Fibroblast of skin of right quadriceps (primary cell): ENCODE measurements at regions not wholly inside any gene's neighbourhood (a gene's known extent, or its start where the extent isn't known, plus 50 kb on each side); places are given as distances from the start of the nearest gene placed in this dataset.

Experiments
- DNase-seq: peaks from one replicate; pipeline ENCODE4 v3.0.0-alpha.2; 2013

DNA sequence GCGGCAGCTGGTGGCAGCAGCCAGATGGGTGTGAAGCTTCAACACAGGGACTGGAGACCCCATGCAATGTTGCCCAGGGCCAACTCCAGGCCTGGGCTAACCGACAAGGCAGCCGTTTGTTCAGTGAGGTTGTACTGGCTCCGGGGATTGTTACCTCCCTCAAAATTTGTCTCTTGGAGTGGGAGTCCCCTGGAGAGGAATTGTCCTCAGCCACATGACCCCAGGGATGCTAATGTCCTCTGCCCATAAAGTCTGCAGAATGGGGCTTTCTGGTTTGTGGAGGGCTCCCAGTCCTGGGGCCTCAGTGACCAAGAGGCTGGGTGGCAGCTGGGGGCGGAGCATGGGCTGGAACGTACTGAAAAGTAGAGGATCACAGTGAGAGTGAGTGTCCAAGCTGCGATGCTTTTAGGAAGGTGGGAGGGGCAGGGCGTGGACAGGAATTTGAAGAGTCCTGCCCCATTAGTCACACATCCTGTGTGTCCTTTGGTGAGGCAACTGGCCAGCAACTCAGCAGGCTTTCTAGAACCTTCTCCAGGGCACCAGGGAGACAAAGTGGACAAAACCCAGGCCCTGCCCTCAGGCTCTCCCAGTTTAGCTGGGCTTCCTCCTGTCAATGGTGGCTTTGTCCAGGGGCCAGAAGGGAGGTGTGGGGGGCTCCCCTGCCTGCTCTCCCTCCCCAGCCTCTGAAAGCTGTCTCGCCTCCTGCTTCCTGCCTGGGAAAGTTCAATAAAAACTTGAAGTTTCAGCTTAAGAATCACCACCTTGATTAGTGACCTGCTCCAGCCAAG, 114.0 kb downstream of the NSG2 start:
- peak; percentile 27 for DNase-seq

DNA sequence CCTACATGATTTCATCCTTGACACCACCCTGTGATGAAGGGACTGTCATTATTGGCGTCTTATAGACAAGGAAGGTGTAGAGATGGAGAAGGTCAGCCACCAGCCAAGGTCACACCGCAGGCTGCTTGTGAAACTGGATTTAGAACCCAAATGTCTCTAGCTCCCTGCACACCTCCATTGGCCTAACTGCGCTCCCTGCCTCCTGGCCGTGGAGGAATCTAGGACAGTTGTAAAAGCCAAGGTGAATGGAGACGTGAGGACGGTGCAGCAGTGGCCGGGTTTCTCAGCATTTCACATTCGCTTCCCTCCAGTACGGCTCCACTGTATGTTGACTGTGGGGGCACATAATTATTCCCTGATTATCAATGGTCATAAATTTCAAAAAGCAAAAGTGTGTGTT, 119.9 kb downstream of the NSG2 start:
- no peak for DNase-seq

- no peak for DNase-seq
Observed at GRCh38 chr5:174166231-174167079, 120.9 kb downstream of the NSG2 start.

- no peak for DNase-seq
Observed at GRCh38 chr5:174167080-174167910, 121.8 kb downstream of the NSG2 start.

DNA sequence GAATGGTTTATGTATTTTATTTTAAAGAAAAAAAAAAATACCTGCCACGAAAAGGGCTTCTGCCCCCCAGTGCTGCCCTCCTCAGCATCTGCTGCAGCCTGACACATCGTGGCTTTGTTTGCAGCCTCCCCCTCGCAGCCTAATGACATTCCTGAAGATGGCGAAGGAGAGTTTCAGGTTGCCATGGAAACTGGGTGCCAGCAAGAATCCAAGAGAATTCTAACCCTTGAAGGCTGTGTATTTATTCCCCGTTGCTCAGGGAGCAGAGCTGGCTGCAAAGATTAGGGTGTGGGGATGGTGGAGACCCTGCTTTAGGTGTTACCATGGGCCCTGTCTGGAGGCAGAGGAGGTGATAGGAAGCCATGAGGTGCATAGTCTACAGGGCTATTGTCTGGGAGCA, 126.6 kb downstream of the NSG2 start:
- no peak for DNase-seq

DNA sequence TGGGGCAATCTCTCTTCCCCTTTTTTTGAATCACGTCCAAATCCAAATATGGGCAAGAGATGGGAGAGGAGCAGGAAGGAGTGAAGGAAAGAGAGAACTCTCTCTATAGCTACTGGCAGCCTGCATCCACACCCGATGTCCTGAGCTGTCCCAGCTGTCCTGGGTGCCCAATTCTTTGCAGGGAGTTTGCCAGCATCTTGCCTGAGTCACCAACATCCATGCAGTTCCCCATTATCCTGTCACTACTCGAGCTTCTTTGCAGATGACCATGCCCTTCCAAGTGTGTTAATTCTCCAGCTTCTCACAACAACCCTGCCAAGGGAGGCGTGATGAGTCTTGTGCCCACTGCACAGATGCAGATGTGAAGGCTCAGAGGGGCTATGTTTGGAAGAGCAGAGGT, 127.1 kb downstream of the NSG2 start:
- no peak for DNase-seq

DNA sequence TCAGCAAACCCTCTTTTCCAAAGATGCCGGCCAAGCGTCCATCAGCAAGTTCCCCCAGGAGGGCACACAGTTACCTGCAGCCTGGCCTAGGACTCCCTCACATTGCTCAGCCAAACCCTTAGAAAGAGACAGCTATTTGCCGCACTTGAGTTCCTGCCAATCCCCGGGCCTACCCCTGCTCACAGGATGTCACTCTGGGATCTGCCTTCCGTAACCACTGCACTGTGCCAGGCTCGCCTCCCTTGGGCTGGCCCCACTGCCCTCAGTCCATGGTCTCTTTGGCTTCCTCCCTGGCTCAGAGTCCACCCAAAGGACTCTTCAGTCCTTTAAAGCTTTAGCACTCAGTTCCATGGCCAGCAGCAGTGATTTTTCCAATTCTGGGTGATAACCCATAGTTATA, 128.3 kb downstream of the NSG2 start:
- no peak for DNase-seq

DNA sequence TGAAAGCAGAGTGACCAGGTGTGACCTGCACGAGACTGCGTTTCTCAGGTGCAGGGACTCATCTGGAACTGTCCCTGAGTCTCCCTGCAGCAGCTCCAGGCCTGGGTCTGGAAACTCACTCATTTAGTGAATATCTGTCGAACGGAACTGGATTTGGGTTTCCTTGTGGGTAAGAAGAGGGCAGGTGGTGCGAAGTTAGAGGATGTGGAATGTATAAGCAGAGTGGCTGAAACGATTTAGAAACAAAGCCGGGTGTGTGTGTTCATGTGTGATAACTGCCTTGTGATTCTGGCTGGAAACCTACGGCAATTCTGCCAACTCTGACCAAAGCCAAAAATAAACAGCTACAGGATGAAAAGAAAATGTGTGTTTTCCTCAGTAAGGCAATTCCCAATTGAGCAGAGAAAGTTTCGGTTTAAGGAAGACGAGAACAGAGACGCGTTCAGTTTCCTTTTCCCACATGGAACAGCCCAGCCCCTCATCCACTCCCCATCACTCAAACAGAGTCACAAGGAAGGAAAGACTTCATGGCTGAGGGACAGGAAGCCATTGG, 130.3 kb downstream of the NSG2 start:
- DNase-seq, result no peak

DNA sequence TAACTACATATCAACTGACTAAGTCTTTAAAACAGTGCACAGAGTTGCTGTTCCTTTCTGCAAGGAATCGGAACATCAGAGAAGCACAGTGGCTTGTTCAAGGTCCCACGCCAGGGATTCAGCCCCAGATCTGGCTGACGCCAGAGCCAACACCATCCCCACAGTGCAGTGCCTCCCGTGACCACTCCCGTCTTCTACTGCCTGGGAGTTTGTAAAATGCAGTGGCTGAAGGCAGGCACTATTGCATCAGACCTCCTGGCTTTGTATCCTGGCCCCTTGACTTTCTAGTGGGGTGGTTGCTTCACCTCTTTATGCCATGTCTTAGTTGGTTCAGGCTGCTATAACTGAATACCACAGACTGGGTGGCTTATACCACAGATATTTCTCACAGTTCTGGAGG, 131.0 kb downstream of the NSG2 start:
- DNase-seq, result no peak

DNA sequence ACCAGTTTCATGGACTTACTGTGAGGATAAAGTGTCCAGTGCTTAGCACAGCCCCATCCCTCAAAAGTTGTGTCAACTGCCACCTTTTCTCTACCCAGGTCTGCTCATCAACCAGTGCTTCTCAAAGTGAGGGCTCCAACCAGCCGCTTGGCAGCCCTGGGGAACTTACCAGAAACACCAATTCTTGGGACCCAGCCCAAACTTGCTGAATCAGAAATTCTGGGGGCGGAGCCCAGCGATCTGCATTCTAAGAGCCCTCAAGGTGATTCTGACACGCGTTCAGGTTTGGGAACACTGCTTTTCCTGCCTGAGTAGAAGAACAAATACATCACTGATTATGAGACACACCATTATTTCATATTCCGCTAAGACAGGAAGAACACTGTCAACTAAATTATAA, 132.0 kb downstream of the NSG2 start:
- DNase-seq, result no peak

- DNase-seq, result no peak
Observed at GRCh38 chr5:174177976-174178605, 132.6 kb downstream of the NSG2 start.

- no peak for DNase-seq
Observed at GRCh38 chr5:174180639-174181038, 135.1 kb downstream of the NSG2 start.

- no peak for DNase-seq
Observed at GRCh38 chr5:174182111-174182510, 136.6 kb downstream of the NSG2 start.

DNA sequence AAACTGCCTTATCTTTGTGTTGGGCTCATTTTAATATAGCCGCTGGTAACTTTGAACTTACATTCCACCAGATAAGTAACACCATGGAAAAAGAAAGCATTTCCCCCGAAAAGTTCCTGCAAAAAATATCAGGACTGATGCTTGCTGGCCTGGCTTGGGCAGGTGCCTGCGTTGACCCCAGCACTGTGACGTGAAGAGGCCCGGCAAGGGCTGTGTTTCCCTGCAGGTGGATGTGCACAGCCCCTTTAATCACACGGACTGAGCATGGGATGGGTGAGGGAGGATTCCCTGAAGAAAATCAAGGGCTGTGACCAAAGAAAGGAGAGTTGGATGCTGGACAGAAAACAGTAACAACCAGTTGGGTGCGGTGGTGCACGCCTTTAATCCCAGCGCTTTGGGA, 138.2 kb downstream of the NSG2 start:
- DNase-seq, result no peak

DNA sequence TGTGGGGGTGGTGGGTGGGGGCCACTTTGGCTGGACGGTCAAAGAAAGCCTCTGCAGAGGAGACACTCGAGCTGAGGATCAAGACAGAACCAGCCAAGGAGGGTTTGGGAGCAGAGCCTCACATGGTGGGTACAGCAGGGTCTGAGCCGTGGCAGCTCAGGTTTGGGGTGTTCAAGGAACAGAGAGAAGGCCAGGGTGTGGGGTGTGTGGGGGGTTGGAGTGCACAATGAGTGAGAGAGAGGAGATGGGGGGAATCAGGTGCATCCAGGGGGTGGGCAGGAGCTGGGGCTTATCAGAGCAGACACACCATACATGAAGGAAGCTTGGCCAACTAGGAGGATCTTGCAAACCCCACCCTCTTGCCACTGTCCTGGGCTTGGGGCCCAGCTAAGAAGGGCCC, 140.0 kb downstream of the NSG2 start:
- no peak for DNase-seq

- DNase-seq, result no peak
Observed at GRCh38 chr5:174186096-174186695, 140.7 kb downstream of the NSG2 start.

- DNase-seq, result no peak
Observed at GRCh38 chr5:174187001-174187400, 141.5 kb downstream of the NSG2 start.

DNA sequence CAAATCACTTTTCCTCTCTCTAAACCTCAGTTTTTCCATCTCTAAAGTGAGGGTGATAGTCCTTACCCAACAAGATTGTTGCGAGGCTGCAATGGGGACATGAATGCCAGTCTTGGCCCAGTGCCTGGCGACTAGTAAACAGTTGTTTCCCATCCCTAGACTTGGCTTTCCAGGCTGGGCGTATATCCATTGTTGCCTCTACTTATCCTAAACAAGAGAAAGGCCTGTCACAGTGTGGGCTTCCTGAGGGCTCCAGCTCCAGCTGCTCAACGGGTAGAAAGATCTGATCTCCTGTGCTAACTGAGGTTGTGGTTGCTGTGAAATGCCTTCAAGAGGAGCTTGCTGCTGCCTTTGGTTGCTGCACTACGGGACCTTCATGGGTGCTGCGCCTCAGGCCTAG, 142.0 kb downstream of the NSG2 start:
- DNase-seq, result no peak

DNA sequence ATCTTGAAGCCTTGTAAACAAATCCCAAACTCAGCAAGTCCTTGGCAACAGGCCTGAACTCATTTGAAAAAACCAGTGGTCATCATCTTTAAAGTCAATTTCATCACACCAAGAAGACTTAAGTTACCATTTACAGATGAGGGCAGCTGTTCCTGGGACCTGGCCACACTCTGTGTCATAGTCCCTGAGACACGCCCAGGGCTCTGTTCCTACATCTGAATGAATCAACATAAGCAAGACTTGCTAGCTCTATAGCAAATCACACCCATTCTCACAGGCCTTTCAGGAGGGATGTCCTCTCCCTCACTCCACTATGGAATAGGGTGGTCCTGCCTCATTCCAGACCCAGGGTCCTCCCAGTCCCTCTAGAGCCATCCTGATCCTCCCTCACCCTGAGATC, 142.8 kb downstream of the NSG2 start:
- DNase-seq, result no peak

GRCh38 chr5:174189654-174190541, 144.4 kb downstream of the NSG2 start:
- no peak for DNase-seq

- DNase-seq, result no peak
Observed at GRCh38 chr5:174191076-174191475, 145.6 kb downstream of the NSG2 start.
